PFSK-1 (cell line): ENCODE measurements at regions not wholly inside any gene's neighbourhood (a gene's known extent, or its start where the extent isn't known, plus 50 kb on each side); places are given as distances from the start of the nearest gene placed in this dataset.

Experiments
- REST ChIP-seq, 2 experiments: IDR thresholded peaks; 2 replicates each; pipeline versions ENCODE4 v1.6.1 to v1.8.0; 2011 to 2012; ENCODE audit warnings: low read depth in 2 of 2, low read length in 2 of 2, control low read depth in 1 of 2, inconsistent platforms in 1 of 2, mild to moderate bottlenecking in 1 of 2, moderate library complexity in 1 of 2; ENCODE audit not compliant: insufficient read depth in 1 of 2
- SIN3A ChIP-seq: IDR thresholded peaks from 2 replicates; pipeline ENCODE4 v1.6.1; 2012; ENCODE audit warnings: mild to moderate bottlenecking, low read length, moderate library complexity, borderline replicate concordance; ENCODE audit not compliant: insufficient read depth
- TAF1 ChIP-seq: IDR thresholded peaks from 2 replicates; pipeline ENCODE4 v1.6.1; 2012; ENCODE audit warnings: low read length, control low read depth, borderline replicate concordance; ENCODE audit not compliant: insufficient read depth

GRCh38 chr4:37051866-37052265 is 192.7 kb upstream of the NWD2 start:
- TF ChIP-seq REST (IDR thresholded peaks at IDR 0.05; ENCODE audit: insufficient read depth in 1 of 2, low read depth in 2 of 2, low read length in 2 of 2) (no peak), SIN3A (no peak), TAF1 (no peak)
